Gastrocnemius medialis (tissue), 4 donors: ENCODE measurements at regions not wholly inside any gene's neighbourhood (a gene's known extent, or its start where the extent isn't known, plus 50 kb on each side); places are given as distances from the start of the nearest gene placed in this dataset.

Experiments
- ATAC-seq, 2 donors: fragments of 150-250 bp; one replicate each; pipeline ENCODE4 v1.9.1; 2016
- DNase-seq, 2 donors: peaks; one replicate each; pipeline ENCODE4 v3.0.0-alpha.2; 2019
- H3K27ac ChIP-seq, 4 donors: fragments of 200-600 bp; sonication (generic); 1 replicate in 1 of 4; 2 replicates in 3 of 4; pipeline ENCODE4 v1.5.1; 2016 to 2018; ENCODE audit warnings: mild to moderate bottlenecking in 2 of 4, moderate library complexity in 1 of 4
- H3K27me3 ChIP-seq, 3 donors: fragments of 200-600 bp; sonication (generic) in 2 of 3; 1 replicate in 1 of 3; 2 replicates in 2 of 3; pipeline versions ENCODE4 v1.5.1 to v1.6.0; 2016 to 2019; ENCODE audit warnings: mild to moderate bottlenecking in 1 of 3, moderate library complexity in 1 of 3
- H3K36me3 ChIP-seq, 2 donors: fragments of 200-600 bp; sonication (generic) in 1 of 2; one replicate each; pipeline ENCODE4 v1.5.1; 2017 to 2018
- H3K4me1 ChIP-seq, 2 donors: fragments of 200-600 bp; sonication (generic) in 1 of 2; one replicate each; pipeline ENCODE4 v1.5.1; 2016 to 2017; ENCODE audit warnings: mild to moderate bottlenecking in 2 of 2
- H3K4me3 ChIP-seq, 4 donors: fragments of 200-600 bp; sonication (generic) in 3 of 4; 1 replicate in 1 of 4; 2 replicates in 3 of 4; pipeline ENCODE4 v1.5.1; 2016 to 2019; ENCODE audit warnings: mild to moderate bottlenecking in 2 of 4
- H3K9me3 ChIP-seq, 3 donors: fragments of 200-600 bp; sonication (generic) in 2 of 3; 1 replicate in 1 of 3; 2 replicates in 2 of 3; pipeline ENCODE4 v1.5.1; 2016 to 2019
- CTCF ChIP-seq, 5 experiments: fragments of 450-650 bp in 3 of 5; fragments of 200-600 bp in 2 of 5; sonication (generic) in 2 of 5; IDR thresholded peaks in 4 of 5; conservative IDR thresholded peaks in 1 of 5; 1 replicate in 4 of 5; 2 replicates in 1 of 5; pipeline ENCODE4 v1.5.1; 2016 to 2019; ENCODE audit warnings: antibody characterized with exemption in 5 of 5, mild to moderate bottlenecking in 3 of 5, moderate library complexity in 3 of 5
- POLR2A ChIP-seq, 2 donors: fragments of 450-650 bp; IDR thresholded peaks; one replicate each; pipeline ENCODE4 v1.6.1; 2017; ENCODE audit warnings: antibody characterized with exemption in 2 of 2, mild to moderate bottlenecking in 2 of 2, moderate library complexity in 2 of 2
- in situ Hi-C, 4 donors: fragments of 200-750 bp; cut with MboI; loops; one replicate each; pipeline versions ENCODE4 v1.15.0 to v1.8.0; 2017; ENCODE audit warnings: low sequenced_read_pairs in 4 of 4
- intact Hi-C: fragments of 100-400 bp; cut with DNase I; formaldehyde crosslinking; loops from one replicate; pipeline ENCODE4 v1.15.1; 2023; ENCODE audit warnings: low total_unique reads

GRCh38 chr4:77433418-77433733 lies 172.2 kb upstream of the CXCL13 start:
- H3K4me1 ChIP-seq = peaks cover 6 to 24% of the 10 kb centered on the region in 2 donors
- no peaks in the 10 kb centered on the region for H3K27me3 ChIP-seq
- H3K27ac ChIP-seq = no peak overlapping the region
- H3K4me3 ChIP-seq = no peak overlapping the region
- DNase-seq = no peak
- intact Hi-C loops = loop anchor here (1.0 kb wide), 1 partner anchor 48 kb away; no protein-coding TSS in a partner anchor
- no peak for TF ChIP-seq POLR2A (IDR thresholded peaks at IDR 0.05)
- peak in 3 of 5 experiments; percentile 23 to 51 (median 50) for TF ChIP-seq CTCF (IDR thresholded peaks at IDR 0.05 in 4 of 5, conservative IDR thresholded peaks at IDR 0.05 in 1 of 5)
- no peaks in the 10 kb centered on the region for H3K36me3 ChIP-seq
- ATAC-seq = peak; percentile 64 to 75
- no peaks in the 10 kb centered on the region for H3K9me3 ChIP-seq
- in situ Hi-C loops = loop anchor here in 1 of 4 donors (10.0 kb wide), 1 partner anchor 49 kb away; no protein-coding TSS in a partner anchor

DNA sequence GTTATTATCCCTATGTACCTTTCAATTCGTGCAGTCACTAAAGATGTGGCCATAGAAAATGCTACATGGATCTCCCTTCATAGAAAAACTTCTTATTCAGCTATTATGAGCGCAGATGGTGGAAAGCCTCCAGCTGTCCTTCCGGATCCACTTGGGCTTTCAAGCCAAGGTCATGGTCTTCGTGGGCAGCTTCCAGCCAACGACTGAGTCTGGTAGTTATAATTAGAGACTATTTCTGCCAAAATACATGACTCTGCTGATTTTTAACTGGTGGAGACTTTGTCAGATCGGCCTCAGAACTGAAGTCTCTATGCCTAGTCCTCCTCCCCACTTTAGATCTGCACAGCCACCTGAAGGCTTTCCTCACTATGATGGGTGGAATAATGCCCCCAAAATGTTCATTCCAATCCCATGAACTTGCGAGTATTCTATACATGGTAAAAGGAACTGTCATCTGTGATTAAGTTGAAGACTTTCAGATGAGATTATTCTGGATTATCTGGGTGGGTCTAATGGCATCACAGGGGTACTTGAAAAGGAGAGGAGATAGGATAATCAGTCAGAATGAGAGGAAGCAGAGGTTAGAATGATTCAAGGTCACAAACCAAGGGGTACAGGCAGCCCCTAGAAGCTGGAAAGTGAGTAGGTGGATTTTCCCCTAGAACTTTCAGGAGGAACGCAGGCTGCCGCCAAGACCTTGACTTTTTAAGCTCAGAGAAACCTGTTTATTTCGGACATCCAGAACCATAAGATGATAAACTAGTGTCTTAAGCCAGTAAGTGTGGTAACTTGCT lies 171.1 kb upstream of the CXCL13 start:
- DNase-seq (no peak), ATAC-seq (no peak)
- H3K4me3 ChIP-seq = no peak overlapping the region
- H3K27ac ChIP-seq = no peak overlapping the region
- intact Hi-C loops (no loop called here), in situ Hi-C loops (loop anchor here in 1 of 4 donors (10.0 kb wide), 1 partner anchor 50 kb away; no protein-coding TSS in a partner anchor)
- no peaks in the 10 kb centered on the region for H3K27me3 ChIP-seq
- H3K4me1 ChIP-seq = peaks cover 6 to 24% of the 10 kb centered on the region in 2 donors
- TF ChIP-seq POLR2A (IDR thresholded peaks at IDR 0.05) (no peak), CTCF (IDR thresholded peaks at IDR 0.05 in 4 of 5, conservative IDR thresholded peaks at IDR 0.05 in 1 of 5) (no peak)
- no peaks in the 10 kb centered on the region for H3K36me3 ChIP-seq
- no peaks in the 10 kb centered on the region for H3K9me3 ChIP-seq

DNA sequence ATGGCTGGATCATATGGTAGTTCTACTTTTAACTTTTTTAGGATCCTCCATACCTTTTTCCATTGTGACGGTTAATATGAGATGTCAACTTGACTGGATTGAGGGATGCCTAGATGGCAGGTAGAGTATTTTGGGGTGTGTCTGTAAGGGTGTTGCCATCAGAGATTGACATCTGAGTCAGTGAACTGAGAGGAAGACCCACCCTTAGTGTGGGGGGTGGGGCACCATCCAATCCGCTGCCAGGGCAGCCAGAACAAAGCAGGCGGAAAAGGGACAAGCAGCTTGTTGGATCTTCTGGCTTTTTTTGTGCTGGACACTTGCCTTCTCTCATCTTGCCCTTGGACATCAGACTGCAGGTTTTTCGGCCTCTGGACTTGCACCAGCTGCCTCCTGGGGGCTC lies 168.5 kb upstream of the CXCL13 start:
- intact Hi-C loops = no loop called here
- Histone ChIP-seq H3K27ac (no peak overlapping the region), H3K36me3 (no peaks in the 10 kb centered on the region), H3K9me3 (no peaks in the 10 kb centered on the region), H3K27me3 (no peaks in the 10 kb centered on the region), H3K4me3 (no peak overlapping the region), H3K4me1 (peaks cover 6 to 15% of the 10 kb centered on the region in 2 donors)
- no peak for TF ChIP-seq POLR2A (IDR thresholded peaks at IDR 0.05)
- TF ChIP-seq CTCF (IDR thresholded peaks at IDR 0.05 in 4 of 5, conservative IDR thresholded peaks at IDR 0.05 in 1 of 5) = no peak
- in situ Hi-C loops = loop anchor here in 1 of 4 donors (10.0 kb wide), 1 partner anchor 52 kb away; no protein-coding TSS in a partner anchor
- DNase-seq = no peak
- ATAC-seq = no peak

GRCh38 chr4:77438549-77438948 lies 167.1 kb upstream of the CXCL13 start:
- in situ Hi-C loops = loop anchor here in 1 of 4 donors (10.0 kb wide), 1 partner anchor 54 kb away; no protein-coding TSS in a partner anchor

More at GRCh38 chr4:77438549-77438948, 167.1 kb upstream of the CXCL13 start:
- H3K36me3 ChIP-seq = no peaks in the 10 kb centered on the region
- intact Hi-C loops = no loop called here
- no peak for ATAC-seq
- no peak for TF ChIP-seq CTCF (IDR thresholded peaks at IDR 0.05 in 4 of 5, conservative IDR thresholded peaks at IDR 0.05 in 1 of 5)
- TF ChIP-seq POLR2A (IDR thresholded peaks at IDR 0.05) = no peak
- no peak overlapping the region for H3K27ac ChIP-seq
- no peak overlapping the region for H3K4me3 ChIP-seq
- no peak for DNase-seq
- H3K9me3 ChIP-seq = no peaks in the 10 kb centered on the region
- H3K27me3 ChIP-seq = no peaks in the 10 kb centered on the region
- peaks cover 0 to 9% of the 10 kb centered on the region in 2 donors for H3K4me1 ChIP-seq
